GM19463 (cell line): ENCODE measurements at regions not wholly inside any gene's neighbourhood (a gene's known extent, or its start where the extent isn't known, plus 50 kb on each side); places are given as distances from the start of the nearest gene placed in this dataset.
"Not testable (repeated sequence)": the region's sequence is repeated elsewhere in the genome, so short reads cannot be mapped to it uniquely, and the experiment has no call there.

ENCODE experiments used
- ATAC-seq: cut with Tn5 transposase; IDR thresholded peaks from one replicate; pipeline ENCODE4 v1.9.1; 2021; ENCODE audit warnings: mild to moderate bottlenecking, moderate library complexity; ENCODE audit not compliant: unreplicated experiment

DNA sequence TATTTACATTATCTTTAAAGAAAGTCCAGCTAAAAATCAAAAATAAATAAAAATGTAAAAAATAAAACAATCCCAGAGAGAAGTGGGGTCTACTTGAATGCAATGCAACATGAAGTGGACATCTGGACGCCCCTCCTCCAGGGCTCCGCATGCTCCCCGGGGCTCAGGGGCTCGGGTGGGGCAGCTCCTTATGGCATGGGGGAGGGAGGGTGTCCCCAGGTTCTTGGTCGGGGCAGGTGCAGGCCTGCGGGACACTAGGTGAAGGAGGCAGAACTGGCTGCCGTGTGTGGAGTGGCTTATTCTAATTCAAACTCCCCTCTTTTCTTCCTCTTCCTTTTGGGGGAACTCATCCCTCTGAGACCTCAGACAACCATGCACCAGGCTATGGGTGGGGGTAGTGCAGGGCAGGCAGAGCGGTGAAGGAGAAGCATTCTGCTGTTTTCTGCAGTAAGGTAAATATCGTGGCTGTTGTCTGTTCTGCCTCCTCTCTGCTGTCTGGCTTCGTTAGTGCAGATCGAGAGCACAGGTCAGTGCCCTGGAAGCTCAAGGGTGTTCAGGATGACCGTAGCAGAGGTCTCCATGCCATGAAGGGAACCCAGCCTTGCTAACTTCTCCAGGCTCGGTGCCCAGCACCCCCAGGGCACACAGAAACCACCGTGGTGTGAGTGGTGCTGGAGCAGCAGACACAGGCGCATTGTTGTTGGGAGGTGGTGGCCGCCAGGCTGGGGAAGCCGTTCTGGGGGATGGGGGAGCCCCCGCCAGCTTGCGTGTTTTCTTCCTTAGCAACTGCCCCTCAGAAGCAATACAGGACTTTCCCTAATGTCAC, 82.6 kb downstream of the TTLL2 start:
- no peak for ATAC-seq

DNA sequence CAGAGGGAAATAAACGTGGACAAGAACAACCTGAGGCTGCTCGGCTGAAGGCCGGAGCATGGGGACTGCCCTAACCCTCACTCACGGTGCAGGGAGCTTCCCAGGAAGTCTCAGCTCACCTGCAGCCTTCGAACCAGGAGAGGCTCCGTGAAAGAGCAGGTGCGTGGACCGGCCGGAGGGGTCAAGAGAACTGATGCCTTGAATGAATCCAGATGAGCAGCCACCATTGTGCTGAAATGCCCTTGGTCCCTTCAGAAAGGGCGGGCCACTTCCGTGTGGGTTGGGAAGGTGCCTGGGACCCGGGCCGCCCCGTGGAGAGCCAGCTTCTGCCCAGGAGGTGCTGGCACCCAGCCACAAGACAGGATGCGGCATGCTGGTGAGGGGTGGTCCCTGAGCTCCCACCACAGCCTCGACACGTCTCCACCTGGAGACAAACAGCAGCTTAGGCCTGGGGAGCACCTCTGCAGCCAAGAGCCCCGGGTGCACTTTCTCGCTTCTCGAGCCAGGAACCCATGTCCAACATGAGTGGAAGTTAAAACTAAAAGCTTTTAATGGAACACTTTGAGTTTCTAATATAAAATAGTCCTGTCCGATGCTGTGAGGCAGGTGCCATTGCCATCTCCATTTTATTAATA, 83.5 kb downstream of the TTLL2 start:
- ATAC-seq: no peak

DNA sequence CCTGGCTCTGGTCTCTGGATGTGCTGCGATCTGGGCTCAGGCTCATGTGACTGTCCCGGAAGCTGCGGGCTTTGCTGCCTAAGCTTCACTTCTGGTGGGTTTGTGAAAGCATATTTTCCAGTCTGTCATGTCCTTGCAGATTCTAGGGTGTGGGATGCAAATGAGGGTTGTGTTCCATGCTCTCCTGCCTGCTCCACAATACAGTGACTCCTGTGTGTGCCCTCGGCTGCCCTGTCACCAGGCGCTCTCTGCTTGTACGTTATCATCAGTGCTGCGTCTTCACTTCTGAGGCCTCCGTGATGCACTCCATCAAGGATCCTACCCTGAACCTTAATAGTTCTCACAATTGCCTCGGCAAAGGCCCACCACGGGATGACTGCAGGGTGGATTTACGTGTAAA, 84.2 kb downstream of the TTLL2 start:
- ATAC-seq: no peak

DNA sequence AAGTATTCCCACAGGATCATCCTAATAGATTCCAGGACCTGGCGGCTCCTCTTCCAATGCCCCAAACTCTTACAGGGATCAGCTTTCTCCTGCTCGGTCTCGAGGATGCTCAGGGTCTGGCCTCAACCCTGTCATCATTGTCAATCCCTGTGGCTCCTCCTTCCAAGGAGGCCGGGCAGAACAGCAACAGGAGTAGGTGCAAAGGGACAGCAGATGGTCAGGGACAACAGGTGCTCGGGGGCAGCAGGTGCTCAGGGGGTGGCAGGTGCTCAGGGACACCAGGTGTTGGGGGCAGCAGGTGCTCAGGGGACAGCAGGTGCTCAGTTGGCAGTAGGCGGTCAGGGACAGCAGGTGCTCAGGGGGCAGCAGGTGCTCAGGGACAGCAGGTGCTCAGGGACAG, 84.8 kb downstream of the TTLL2 start:
- ATAC-seq: no peak

DNA sequence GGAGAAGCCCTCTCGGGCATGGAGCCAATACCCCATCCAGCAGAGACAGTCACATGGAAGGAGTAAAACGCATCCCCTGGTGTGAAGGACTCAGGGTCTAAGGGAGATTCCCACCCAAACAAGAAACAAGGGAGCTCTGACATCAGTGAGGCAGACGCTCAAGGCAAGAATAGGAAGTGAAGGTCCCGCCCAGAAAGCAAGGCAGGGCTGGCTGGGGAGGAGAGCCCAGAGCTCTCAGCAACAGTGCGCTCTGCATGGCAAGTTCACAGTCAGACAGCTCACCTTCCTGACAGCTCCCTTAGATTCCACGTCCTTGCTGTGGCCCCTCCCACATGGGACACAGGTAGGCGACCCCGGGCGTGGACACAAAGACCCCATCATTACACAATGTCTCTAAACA, 85.6 kb downstream of the TTLL2 start:
- ATAC-seq: no peak

DNA sequence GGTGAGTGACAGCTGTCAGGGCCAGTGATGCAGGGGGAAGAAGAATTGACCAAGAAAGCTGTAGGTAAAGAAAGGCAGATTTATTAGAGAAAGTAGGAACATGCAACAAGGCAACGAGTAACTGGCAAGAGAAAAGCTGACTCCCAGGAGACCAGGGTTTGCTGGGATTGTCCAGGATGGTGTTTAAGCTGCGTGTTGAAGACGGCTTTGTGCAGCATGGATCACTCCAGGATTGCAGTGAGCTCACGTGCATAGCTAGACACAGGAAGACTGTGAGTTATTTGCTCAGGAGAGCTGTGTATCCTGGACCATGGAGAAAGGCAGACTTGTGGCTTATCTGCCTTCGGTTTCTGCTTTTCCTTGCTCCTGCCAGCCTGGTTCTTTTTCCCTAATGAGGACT, 87.6 kb downstream of the TTLL2 start:
- ATAC-seq: no peak

DNA sequence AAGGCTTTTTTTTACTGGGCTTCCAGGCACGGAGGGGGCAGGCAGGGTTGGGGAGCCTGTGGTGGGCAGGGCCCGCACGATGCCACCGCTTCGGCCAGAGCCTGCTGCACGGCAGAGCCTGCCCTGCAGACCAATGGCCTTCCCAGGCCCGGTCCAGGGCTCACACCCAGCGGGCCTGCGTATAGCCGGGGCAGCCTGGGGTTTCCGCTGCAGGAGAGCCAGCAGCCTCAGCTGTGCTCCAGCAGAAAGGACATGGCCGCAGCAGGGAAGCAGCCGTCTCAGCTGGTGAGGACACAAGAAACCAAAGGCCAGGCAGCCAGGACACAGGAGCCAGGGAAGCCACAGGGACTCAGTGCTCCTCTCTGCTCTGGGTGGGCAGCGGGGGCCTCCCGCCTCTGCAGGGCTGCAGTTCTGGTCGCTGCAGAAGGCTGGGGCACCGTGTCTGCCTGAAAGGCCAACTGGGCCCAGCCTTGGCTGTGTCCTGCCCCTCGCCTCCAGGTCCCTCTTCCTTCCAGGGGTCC, 90.6 kb downstream of the TTLL2 start:
- no peak for ATAC-seq

DNA sequence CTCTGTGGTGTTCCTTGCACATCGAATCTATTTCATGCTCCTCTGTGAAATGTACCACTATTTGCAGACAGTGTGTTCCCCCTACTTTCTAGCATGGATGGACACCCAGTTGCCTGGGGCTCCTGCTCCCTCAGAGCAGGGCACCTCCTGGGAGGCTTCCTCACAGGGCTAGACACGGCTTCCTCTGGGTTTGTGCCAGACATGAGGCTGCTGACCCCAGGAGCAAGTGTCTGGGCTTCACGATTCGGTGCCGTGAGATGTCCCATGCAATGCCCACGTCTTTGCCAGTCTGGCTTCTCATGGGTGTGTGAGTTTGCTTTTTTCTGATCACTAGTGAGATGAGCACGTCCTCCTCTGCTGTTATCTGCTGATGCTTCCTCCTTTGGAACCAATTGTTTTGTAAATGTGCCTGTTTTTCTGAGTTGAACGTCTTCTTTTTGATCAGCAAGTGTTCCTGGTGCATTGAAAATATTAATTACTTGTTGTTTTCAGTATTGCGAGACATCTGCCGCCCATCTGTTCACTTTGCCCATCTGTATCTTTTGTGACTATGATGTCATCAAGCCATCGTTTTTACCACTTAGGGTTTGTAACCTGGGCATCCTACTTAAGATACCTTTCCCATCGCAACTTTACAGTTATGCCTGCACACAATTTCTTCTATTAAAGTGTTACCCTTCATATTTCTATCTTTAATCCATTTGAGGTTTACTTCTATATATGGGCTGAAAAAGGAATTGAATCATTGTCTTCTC, 92.0 kb downstream of the TTLL2 start:
- ATAC-seq: no peak

DNA sequence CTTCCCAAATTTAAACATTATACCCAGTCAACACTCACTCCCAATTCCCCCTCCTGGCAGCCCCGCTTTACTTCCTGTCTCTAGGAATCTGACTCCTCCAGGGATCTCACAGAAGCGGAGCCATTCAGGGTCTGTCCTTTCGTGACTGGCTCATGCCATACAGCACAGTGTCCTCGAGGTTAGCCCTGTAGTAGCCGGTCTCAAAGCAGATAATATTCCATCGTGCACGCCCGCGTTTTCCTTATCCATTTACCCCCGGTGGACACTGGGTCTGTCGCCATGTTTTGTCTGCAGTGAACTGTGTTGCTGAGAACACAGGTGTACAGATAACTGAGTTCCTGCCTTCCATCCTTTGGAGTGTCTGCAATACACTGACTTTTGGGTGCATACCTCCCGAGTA, 95.3 kb downstream of the TTLL2 start:
- no peak for ATAC-seq

DNA sequence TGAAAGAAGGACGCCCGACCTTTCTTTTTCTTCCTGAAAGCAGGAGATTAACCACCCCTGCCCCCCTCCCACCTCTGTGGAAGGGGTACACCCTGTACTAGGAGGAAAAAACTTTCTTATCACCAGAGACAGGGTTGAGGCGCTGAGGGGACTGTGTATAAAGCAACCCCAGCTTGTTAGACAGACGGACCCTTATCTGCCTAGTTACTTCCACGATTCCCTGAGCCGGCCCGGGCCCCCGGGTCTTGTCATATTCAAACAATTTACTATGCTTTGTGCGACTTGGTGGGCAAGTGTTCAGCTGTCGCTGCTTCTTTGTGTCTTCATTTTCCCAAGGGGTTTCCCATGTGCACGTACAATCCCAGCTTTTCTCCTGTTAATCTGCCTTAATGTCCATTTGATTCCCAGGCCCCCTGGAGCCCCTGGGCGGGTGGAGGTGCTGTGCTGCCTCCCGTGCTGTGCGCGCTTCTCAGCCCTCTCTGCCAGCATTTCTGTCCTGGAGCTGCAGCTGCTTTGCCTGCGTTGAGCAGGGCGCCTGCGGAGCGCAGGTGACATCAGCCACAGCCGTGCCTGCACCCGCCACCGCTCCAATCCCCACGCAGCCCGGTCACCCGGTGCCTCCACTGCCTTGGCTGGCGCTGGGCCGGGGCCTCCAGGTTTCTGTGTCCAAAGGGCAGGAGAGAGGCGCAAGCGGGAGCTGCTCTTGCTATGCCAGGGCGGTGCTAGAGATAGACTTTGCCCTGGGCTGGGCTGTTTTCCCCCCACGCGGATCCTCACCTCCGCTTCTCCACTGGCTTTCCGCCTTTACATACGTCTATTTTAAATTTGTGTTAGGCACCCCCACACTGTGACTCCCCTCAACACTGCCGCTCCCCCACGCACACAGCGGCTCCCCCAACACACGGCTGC, 96.2 kb downstream of the TTLL2 start:
- no peak for ATAC-seq

DNA sequence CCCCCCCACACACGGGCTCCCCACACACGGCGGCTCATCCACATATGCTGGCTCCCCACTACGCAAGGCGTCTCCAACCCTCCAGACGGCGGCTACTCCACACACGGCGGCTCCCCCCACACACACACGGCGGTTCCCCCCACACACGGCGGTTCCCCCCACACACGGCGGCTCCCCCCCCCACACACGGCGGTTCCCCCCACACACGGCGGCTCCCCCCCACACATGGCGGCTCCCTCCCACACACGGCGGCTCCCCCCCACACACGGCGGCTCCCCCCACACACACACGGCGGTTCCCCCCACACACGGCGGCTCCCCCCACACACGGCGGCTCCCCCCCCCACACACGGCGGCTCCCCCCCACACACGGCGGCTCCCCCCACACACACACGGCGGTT, 97.1 kb downstream of the TTLL2 start:
- ATAC-seq: not testable (repeated sequence)

DNA sequence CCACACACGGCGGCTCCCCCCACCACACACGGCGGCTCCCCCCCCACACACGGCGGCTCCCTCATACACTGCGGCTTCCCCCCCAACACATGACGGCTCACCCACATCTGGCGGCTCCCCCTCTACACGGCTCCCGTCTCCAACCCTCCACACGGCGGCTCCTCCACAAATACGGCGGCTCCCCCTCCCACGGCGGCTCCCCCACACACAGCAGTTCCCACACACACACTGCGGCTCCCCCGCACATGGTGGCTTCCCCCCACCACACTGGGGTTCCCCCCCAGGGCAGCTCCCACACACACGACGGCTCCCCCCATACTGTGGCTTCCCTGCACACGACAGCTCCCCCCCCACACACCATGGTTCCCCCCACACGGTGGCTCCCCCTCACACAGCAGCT, 98.0 kb downstream of the TTLL2 start:
- no peak for ATAC-seq

DNA sequence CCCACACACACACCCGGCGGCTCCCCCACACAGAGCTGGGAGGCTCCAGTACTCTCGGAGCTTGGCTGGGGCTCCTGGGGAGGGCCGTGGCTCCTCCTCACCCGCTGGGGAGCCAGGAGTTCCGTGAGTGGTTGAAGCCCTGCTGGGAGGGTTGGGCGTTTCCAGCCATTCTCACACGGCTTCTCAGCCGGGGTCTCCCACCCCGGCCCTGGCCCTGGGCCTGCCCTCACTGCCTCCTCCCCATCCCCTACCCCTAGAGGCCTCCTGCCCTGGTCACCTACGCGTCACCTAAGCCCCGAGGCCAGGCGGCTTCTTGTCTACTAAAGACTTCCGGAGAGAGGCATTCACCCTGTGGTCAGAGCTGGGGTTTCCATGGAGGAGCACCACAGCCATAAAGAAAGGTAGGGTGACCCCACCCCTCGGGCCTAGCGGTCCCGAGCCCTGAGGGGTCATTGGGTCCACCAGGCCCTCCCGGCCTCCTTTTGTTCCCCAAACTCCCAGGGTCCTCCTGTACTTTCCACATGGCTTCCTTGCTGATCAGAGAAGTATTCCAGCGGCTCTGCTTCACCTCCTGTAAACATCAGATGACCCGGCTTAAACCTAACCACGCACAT, 99.3 kb downstream of the TTLL2 start:
- ATAC-seq: no peak

DNA sequence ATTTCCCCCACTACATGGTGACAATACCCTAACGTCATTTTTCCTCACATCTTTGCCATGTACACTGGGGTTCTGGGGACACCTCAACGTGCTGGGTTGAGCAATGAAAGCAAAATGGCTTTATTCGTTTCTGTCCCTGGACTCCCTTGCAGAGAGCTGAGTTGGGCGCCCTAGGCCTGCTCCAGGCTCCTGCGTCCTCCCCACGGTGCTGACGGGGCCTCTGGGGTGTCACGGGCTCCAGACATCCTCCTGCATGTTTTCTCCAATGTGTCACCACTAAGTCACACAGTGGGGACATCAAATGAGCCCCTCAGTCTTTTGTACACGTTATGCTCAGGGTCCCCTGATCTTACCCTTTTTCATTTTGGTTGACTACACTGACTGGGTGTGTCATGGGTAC, 99.8 kb downstream of the TTLL2 start:
- ATAC-seq: no peak

DNA sequence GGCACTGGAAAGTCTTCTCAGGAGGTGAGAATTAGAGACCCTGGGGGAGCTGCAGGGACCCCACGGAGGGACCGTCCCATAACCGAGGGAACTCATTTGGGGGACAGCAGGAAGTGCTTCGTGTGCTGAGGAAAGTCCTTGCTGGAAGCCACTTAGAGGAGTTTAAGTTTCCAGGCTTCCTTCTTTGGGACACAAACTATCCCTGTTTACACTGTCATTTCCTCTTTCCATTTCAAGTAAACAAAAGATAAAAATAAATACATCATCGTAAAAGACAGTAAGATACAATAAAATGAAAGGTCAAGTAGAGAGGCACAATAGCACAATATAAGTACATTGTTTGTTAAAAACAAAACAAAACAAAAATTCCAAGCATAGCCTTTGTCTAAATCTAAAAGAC, 101.2 kb downstream of the TTLL2 start:
- ATAC-seq: no peak

DNA sequence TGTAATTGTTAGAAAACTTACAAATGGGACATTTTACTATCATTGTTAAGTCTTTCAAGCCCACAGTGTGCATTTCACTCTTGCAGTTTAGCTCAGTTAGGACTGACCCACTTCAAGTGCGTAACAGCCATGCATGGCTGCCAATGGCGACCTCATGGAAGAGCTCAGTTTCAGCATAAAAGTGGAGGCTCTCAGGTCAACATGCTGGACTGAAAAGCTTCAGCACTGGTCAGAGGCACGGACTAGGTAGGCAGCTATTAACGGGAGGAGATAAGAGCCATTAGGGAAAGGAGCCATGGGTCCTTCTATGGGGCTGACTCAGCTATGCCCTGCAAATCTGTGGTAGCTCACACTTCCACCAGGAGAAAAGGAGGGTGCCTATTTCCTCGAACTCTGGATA, 101.8 kb downstream of the TTLL2 start:
- no peak for ATAC-seq

DNA sequence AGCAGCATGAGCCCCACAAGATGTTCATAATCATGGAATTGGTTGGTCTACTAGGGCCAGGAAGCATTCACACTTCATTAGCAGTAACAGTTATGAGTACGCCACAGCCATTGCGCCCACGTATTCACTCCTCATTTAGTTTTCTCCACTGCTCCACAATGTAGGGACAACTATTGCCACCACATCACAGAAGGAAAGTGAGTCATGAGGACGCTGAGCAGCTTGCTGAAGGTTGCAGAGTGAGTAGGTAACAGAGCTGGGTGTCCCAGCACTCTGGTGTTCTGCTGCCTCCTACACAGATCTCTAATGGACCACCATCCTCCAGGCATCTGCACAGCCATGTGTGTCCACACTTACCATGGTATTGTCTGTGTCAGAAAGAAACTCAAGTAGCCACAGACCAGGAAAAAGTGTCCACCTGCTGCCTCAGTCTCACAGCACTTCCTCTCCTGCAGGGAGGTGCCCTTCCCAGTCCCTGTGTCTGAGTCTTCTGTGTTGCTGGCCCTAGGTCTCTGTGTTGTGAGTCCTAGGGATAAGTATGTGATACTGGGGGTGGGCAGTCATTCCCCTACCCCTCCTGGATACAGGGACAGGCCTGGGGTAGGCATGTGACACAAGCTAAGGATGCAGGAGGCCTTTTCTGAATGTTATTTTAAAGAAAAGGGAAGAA, 103.9 kb downstream of the TTLL2 start:
- ATAC-seq: no peak

DNA sequence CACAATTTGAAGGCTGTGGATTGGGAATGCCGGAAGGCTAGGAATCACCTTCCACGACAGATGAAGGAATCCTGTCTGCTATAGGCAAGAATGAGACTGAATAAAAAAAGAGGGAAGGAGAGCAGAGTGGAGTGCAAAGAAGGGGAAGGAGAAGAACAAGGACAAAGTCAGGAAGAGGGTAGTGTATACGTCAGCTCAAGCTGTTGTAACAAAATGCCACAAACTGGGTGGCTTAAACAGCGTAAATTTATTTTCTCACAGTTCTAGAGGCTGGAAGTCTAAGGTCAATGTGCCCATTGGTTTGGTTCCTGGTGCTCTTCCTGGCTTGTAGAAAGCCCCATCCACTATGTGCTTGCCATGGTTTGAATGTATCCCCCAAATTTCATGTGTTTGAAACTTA, 104.5 kb downstream of the TTLL2 start:
- no peak for ATAC-seq

DNA sequence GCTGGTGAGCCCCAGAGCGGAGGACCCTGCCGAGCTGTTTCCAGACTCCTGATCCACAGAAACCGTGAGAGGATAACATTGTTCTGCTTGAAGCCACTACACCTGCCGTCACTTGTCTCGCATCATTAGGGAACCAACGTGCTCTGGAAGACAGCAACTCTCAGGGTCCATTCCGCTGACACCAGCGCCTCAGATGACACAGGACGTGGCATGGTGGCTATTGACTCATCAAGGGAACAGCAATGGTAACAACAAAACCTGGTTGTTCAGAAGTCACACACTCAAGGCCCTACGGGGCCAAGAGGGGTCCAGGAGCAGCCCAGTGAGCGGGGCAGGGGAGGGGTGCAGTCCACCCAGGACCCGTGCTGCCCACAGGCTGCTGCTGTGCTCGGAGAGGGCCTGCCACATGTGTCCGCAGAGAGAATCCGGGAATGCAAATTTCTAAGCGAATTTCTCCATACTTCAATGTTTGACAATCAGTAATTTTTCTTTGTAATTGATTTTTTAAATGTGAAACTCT, 110.4 kb downstream of the TTLL2 start:
- no peak for ATAC-seq
